ENCODE measurements at regions not wholly inside any gene's neighbourhood (a gene's known extent, or its start where the extent isn't known, plus 50 kb on each side); places are given as distances from the start of the nearest gene placed in this dataset.

GRCh38 chr12:124125203-124125871 is 152.3 kb downstream of the ZNF664 start:
- TF ChIP-seq ZSCAN30 (CRISPR knock-in tag; IDR thresholded peaks at IDR 0.05) (no peak), NFKBIZ (CRISPR knock-in tag; IDR thresholded peaks at IDR 0.05) (no peak), CTCF (CRISPR knock-in tag; IDR thresholded peaks at IDR 0.05) (no peak), ZNF782 (CRISPR knock-in tag; IDR thresholded peaks at IDR 0.05; ENCODE audit: borderline replicate concordance) (no peak), ZNF609 (CRISPR knock-in tag; IDR thresholded peaks at IDR 0.05; ENCODE audit: borderline replicate concordance) (no peak), ETS1 (CRISPR knock-in tag; IDR thresholded peaks at IDR 0.05) (no peak), ZNF274 (CRISPR knock-in tag; IDR thresholded peaks at IDR 0.05) (no peak), HOXA9 (CRISPR knock-in tag; IDR thresholded peaks at IDR 0.05; ENCODE audit: borderline replicate concordance) (no peak), HDAC2 (CRISPR knock-in tag; IDR thresholded peaks at IDR 0.05) (no peak), SIX1 (CRISPR knock-in tag; IDR thresholded peaks at IDR 0.05; ENCODE audit: borderline replicate concordance) (no peak)
